Psoas muscle (tissue), 7 donors: ENCODE measurements at regions not wholly inside any gene's neighbourhood (a gene's known extent, or its start where the extent isn't known, plus 50 kb on each side); places are given as distances from the start of the nearest gene placed in this dataset.

Experiments
- ATAC-seq, 4 donors: fragments of 200-7000 bp; cut with Tn5 transposase; one replicate each; pipeline ENCODE4 v1.9.1; 2020; ENCODE audit warnings: moderate library complexity in 3 of 4, mild to moderate bottlenecking in 2 of 4
- DNase-seq, 2 donors: peaks; one replicate each; pipeline ENCODE4 v3.0.0-alpha.2; 2020
- H3K27ac ChIP-seq: fragments of 200-600 bp; one replicate; pipeline ENCODE4 v1.8.0; 2022
- H3K27me3 ChIP-seq, 3 donors: fragments of 200-600 bp in 1 of 3; one replicate each; pipeline versions ENCODE4 v1.6.1 to v1.8.0; 2013 to 2022; ENCODE audit warnings: low read length in 2 of 3, mild to moderate bottlenecking in 2 of 3, moderate library complexity in 1 of 3; ENCODE audit not compliant: insufficient read depth in 3 of 3
- H3K36me3 ChIP-seq, 2 donors: fragments of 200-600 bp in 1 of 2; one replicate each; pipeline versions ENCODE4 v1.6.1 to v1.8.0; 2013 to 2022; ENCODE audit warnings: low read depth in 1 of 2, mild to moderate bottlenecking in 1 of 2, moderate library complexity in 1 of 2; ENCODE audit not compliant: insufficient read depth in 1 of 2
- H3K4me1 ChIP-seq: fragments of 200-600 bp; one replicate; pipeline ENCODE4 v1.8.0; 2022
- H3K4me3 ChIP-seq: fragments of 200-600 bp; one replicate; pipeline ENCODE4 v1.8.0; 2022; ENCODE audit warnings: mild to moderate bottlenecking
- H3K9me3 ChIP-seq: fragments of 200-600 bp; one replicate; pipeline ENCODE4 v1.8.0; 2022
- CTCF ChIP-seq: fragments of 200-600 bp; IDR thresholded peaks from one replicate; pipeline ENCODE4 v1.8.0; 2022; ENCODE audit warnings: antibody characterized with exemption
- WGBS, 3 donors: extraction: QIAGEN DNeasy Blood & Tissue Kit; methylation state at CpG; one replicate each; pipeline versions ENCODE4 v1.1.6 to v1.1.7; 2013; 5-methylcytosine and 5-hydroxymethylcytosine counted together
- intact Hi-C, 2 donors: fragments of 100-400 bp; cut with DNase I; formaldehyde crosslinking; loops; one replicate each; pipeline versions ENCODE4 v1.11.0 to v1.14.2; 2022
- donor health status: healthy with polysubstance abuse.
- donor health status: DM: no; HTN: no; CAD: no; lungs with moderate emphysema.
- donor health status: Bipolar disorder and iron deficiency.
- donor health status: healthy.
- donor health status: DM: yes; HTN: yes; CAD: no.
- donor health status: DM: no; HTN: no; CAD: no.
- donor health status: DM: yes; HTN: yes; CAD: no.

- H3K27ac ChIP-seq: no peak overlapping the region
- H3K27me3 ChIP-seq: no peaks in the 10 kb centered on the region
- DNase-seq (no peak), ATAC-seq (no peak)
- intact Hi-C loops: no loop called here
- no peak overlapping the region for H3K4me3 ChIP-seq
- no peaks in the 10 kb centered on the region for H3K9me3 ChIP-seq
- H3K4me1 ChIP-seq: no peaks in the 10 kb centered on the region
- no peaks in the 10 kb centered on the region for H3K36me3 ChIP-seq
- TF ChIP-seq CTCF: no peak
- 93 to 98% (median 95%) methylated on average over 1 of the region's 1 CpG for WGBS, 3 donors
These were observed 285.5 kb upstream of the PCDH10 start for GRCh38 chr4:132863619-132864018.

- intact Hi-C loops: no loop called here
- no peaks in the 10 kb centered on the region for H3K4me1 ChIP-seq
- no peaks in the 10 kb centered on the region for H3K9me3 ChIP-seq
- ATAC-seq (no peak), DNase-seq (no peak)
- H3K4me3 ChIP-seq: no peak overlapping the region
- 83 to 87% (median 86%) methylated on average over 1 of the region's 1 CpG for WGBS, 3 donors
- no peaks in the 10 kb centered on the region for H3K27me3 ChIP-seq
- H3K36me3 ChIP-seq: no peaks in the 10 kb centered on the region
- TF ChIP-seq CTCF: no peak
- H3K27ac ChIP-seq: no peak overlapping the region
These were observed 283.6 kb upstream of the PCDH10 start for GRCh38 chr4:132865458-132865857.

DNA sequence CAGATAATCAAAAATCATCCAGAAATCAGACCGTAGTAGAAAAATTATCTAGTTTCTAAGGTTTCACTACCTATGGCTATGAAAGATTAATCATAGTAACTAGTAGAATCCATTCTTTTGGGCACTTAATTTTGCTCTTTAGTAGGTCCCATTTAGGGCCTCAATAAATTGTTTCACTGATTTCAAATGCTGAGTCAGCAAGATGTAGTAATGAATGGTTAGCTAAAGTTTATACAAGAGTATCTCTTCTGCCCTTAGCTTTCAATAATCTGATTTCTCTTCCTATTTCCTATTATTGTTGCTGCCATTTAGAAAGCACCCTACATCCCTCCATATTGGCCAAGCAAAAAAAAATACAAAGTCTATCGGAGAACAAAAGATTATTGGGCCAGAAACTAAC, 283.2 kb upstream of the PCDH10 start:
- Histone ChIP-seq H3K9me3 (no peaks in the 10 kb centered on the region), H3K36me3 (no peaks in the 10 kb centered on the region), H3K27me3 (no peaks in the 10 kb centered on the region), H3K4me1 (no peaks in the 10 kb centered on the region), H3K27ac (no peak overlapping the region), H3K4me3 (no peak overlapping the region)
- ATAC-seq (no peak), DNase-seq (no peak)
- intact Hi-C loops: no loop called here
- no peak for TF ChIP-seq CTCF
- 81 to 92% (median 91%) methylated on average over 2 of the region's 2 CpGs for WGBS, 3 donors

DNA sequence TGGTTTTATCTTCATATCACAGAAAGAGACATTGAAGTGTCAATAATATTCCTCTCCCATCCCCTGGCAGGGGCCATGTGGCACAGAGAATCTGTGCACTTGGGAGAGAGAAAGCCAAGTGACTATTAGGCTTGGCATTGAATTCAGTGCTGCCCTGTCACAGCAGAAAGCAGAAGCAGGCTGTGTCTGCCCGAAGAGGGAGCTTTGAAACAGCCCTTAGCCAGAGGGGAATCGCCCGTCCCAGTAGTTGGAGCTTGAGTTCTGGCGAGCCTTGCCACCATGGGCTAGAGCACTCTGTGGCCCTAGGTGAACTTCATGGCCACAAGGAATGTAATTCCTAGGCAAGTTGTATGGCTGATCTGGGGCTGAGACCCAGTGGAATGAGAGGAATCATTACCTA, 282.5 kb upstream of the PCDH10 start:
- intact Hi-C loops: no loop called here
- Histone ChIP-seq H3K4me1 (no peaks in the 10 kb centered on the region), H3K4me3 (no peak overlapping the region), H3K27me3 (no peaks in the 10 kb centered on the region), H3K27ac (no peak overlapping the region), H3K36me3 (no peaks in the 10 kb centered on the region), H3K9me3 (no peaks in the 10 kb centered on the region)
- TF ChIP-seq CTCF: no peak
- WGBS, 3 donors: 51 to 84% (median 53%) methylated on average over 4 of the region's 4 CpGs
- ATAC-seq (no peak), DNase-seq (no peak)

DNA sequence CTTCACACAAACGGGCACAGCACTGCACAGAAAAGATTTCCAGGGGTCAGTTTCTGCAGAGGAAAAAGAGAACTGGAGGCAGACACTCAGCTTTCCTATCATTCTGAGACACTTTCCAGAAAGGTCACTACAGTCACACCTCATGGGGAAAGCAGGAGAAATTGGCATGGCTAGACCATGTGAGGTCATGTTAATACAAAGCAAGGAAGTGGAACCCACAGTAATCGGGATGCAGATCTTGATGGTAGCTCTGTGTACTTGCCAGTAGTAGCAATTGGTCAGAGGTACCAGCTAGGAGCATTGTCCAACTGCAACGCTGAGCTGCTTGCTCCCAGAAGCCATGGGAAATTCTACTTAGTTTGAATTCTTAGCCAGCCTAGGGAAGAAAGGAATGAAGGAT, 255.3 kb upstream of the PCDH10 start:
- H3K27ac ChIP-seq: no peak overlapping the region
- intact Hi-C loops: no loop called here
- 74 to 76% (median 75%) methylated on average over 3 of the region's 3 CpGs for WGBS, 3 donors
- no peak for DNase-seq
- no peak for ATAC-seq
- no peak overlapping the region for H3K4me3 ChIP-seq
- H3K36me3 ChIP-seq: no peaks in the 10 kb centered on the region
- H3K4me1 ChIP-seq: no peaks in the 10 kb centered on the region
- no peak for TF ChIP-seq CTCF
- H3K9me3 ChIP-seq: no peaks in the 10 kb centered on the region
- H3K27me3 ChIP-seq: no peaks in the 10 kb centered on the region
